GM19043 (cell line): ENCODE measurements at regions not wholly inside any gene's neighbourhood (a gene's known extent, or its start where the extent isn't known, plus 50 kb on each side); places are given as distances from the start of the nearest gene placed in this dataset.
"Not testable (repeated sequence)": the region's sequence is repeated elsewhere in the genome, so short reads cannot be mapped to it uniquely, and the experiment has no call there.

Experiments
- ATAC-seq: cut with Tn5 transposase; IDR thresholded peaks from one replicate; pipeline ENCODE4 v1.9.1; 2021; ENCODE audit warnings: low read depth; ENCODE audit not compliant: unreplicated experiment

DNA sequence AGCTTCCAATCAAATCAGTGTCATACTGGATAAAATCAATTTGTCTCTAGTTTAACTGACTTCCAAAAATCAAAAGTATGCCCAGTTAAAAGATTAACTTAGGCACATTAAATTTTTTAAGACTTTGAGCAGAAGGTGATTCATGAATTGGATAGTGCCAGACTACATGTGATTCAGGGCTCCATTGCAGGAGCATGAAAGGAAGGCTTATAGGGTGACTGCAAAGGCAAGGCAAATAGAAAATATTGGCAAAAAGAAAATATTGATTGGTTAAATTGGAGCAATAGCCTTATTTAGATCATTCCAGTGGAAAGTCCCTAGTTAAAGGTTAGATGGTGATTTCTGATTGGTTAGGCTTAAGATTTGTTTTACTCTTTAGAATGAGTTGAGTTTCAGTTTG lies 223.9 kb upstream of the ERCC4 start:
- no peak for ATAC-seq

DNA sequence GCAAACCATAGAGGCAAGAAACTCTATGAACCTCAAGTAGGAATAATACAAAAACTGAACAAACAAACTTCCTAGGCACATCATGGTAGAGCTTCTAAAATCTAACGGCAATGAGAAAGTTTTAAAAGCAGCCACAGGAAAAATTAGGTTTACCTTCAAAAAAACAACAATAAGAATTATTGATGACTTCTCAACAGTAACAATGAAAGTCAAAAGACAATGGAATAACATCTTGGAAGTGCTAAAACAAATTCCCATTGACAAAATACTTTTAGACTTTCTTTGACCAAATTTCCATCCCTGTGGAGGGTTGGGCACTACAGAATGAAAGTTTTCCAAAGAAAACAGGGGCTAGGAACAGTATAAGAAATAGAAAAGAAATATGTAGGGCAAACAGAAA lies 222.9 kb upstream of the ERCC4 start:
- no peak for ATAC-seq

DNA sequence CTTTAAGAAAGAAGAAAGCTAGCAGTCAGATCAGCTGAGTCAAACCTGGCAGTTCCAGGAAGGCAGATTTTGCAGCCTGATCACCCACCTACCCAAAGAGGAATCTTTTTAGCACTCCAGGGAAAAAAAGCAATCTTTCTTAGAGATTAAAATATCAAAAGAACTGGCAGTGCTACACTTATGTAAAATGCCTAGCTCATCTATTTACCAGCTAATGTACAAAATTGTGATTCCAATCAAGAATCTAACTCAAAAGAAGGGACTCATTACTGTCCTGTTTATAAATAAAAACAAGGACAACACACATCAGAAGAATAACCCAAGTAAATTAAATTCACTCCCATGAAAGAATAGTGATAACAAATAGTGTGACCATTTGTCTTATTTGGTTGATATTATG lies 222.4 kb upstream of the ERCC4 start:
- ATAC-seq: no peak

DNA sequence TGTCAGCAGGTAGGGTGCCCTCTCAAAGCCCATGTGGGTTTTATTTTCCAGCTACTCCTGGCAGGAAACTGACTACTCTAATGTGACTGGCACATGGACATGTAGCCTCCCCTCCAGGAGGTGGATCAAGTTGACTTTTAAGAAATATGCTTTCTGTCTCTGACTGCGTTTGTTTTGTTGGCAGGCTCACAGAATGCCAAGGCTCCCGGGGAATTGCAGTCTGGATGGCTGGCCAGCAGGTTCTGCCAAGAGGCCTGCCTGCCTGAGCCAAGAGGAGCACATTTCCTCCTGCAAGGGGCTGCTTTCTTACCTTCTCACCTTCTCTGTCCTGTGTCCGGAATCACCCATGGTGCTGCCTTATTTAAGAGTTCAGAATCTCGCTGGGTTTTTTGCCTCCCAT lies 217.3 kb upstream of the ERCC4 start:
- ATAC-seq: no peak

DNA sequence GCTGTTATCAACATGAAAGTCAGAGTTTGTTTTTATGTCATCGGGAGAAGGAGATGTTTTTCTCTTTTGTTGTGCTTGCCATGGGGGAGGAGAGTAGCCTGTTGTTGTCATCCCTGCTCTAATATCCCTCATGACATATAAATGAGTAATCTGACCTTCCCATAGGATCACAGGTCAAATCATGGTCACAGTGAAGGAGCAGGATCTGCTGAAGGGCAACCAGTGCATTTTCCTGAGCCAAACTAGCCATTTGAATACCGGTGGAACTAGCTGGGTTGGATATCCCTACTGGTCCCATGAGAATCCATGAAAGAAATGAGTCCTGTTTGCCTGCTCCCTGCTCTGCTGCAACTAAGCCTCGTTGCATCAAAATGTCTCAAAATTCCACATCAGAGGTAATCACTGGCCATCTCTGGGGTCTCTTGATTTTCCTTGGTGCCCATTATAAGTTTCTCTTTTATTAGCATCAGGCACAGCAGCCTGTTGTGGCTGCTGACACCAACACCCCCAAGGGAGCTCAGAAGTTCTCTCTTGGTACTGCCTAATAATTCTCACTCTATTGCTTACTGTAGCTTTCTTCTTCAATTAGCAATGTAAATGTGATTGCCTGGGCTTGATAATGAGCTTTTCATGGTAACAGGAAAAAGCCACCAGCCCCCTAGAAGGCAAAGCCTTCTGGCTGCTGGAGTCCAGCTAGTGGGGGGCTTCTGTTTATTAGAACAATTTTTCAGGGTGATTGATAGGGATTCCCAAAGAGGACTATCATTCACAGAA lies 211.4 kb upstream of the ERCC4 start:
- no peak for ATAC-seq

DNA sequence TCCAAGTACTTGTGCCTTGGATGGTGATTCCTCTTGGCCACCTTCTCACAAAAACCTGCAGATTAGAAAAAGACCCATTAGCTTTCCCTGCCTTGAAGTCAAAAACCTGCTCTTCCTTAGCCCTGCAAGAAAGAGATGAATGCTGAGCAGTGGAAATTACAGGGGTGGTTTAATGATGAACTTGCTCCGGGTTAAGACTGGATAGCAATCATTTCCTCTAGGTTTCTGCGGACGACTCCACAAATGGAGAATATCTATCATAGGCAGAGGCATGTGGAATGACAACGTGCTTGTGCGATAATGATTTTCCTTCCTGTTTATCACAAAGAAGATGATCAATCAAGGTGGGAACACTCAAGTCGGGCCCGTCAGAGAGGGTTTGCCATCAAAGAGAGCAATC lies 201.2 kb upstream of the ERCC4 start:
- no peak for ATAC-seq

DNA sequence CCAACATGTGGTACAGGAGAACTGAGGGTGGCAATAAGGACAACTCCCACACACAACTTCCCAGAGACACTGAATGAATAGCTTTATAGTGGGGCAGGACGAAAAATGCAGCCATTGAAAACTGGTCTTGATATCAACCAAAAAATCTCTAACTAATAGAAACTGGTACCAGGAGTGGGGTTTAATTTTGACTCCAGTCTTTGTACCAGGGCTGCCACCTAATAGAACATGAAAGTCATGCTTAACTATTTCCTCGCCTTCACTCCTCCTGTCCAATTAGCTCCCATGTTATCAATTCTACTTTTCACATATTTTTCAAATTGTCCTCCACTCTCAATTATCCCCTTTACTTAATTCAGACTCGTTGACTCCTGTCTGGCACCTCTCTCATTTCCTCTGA lies 192.0 kb upstream of the ERCC4 start:
- ATAC-seq: no peak

DNA sequence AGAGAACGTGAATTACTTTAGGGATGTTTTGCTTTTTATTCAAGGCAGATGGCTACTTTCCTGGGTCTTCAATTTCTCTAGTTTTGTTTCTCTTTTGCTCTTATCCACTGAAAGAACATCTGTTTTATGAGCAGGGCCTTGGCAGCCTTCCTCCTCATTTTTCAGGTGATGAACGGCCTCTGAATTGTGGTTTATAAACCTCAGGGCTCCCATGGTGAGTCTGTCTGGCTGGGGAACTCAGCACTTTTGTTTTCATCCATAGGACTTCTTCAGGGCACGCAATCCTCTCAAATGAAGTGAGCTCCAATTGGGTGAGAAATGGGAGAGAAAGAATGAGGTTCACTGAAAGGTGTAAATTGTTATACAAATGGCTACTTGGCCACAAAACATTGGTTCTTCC lies 186.4 kb upstream of the ERCC4 start:
- ATAC-seq: no peak

DNA sequence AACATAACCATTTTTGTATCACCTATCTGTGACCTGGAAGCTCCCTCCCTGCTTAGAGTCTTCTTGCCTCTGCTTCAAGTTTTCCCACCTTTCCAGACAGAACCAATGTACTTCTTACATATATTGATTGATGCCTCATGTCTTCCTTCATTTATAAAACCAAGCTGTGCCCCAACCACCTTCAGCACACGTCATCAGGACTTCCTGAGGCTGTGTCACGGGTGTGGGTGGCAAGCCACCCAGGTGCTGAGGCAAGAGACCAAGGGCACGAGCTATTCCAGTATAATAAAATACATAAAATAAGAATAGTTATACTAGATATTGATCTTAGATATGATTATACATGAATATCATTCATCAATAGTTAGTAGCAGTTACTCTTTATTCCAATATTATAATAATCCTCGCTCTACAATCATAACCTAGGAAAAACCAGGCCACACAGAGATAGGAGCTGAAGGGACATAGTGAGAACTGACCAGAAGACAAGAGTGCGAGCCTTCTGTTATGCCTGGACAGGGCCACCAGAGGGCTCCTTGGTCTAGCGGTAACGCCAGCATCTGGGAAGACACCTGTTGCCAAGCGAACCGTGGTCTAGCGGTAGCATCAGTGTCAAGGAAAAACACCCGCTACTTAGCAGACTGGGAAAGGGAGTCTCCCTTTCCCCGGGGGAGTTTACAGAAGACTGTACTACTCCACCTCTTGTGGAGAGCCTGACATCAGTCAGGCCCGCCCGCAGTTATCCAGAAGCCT lies 180.2 kb upstream of the ERCC4 start:
- not testable (repeated sequence) for ATAC-seq

DNA sequence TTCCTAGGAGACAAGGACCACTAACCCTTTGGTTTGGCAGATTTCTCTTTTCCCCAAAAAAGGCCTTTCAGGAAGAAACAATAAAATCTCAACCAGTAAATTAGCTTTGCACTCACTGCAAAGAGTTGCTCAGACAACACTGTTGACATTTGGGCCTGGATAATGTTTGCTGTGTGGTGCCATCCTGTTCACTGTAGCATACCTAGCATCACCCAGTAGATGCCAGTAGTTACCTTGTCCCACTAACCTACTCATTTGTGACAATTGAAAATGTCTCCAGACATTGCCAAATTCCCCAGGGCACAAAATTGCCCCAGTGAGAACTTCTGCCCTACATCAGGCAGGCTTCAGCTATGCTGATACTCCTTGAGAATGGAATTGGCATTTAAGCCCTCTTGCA lies 177.0 kb upstream of the ERCC4 start:
- ATAC-seq: no peak

DNA sequence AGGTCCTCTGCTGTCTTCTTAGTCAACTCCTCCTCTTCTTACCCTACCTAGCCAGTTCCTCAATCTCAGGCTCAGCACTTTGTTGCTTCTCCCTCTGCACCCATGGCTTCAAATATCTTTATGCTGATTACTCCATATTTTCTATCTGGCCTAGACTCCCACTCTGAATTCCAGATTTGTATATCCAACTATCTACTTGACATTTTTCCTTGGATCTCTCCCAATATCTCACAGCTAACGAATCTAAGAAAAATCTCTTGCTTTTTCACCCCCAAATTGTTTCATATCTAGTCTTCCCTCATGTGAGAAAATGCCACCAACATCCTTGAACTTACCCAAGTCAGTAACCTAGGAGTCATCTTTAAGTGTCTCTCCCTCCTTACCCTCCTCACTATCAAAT lies 176.4 kb upstream of the ERCC4 start:
- ATAC-seq: no peak

DNA sequence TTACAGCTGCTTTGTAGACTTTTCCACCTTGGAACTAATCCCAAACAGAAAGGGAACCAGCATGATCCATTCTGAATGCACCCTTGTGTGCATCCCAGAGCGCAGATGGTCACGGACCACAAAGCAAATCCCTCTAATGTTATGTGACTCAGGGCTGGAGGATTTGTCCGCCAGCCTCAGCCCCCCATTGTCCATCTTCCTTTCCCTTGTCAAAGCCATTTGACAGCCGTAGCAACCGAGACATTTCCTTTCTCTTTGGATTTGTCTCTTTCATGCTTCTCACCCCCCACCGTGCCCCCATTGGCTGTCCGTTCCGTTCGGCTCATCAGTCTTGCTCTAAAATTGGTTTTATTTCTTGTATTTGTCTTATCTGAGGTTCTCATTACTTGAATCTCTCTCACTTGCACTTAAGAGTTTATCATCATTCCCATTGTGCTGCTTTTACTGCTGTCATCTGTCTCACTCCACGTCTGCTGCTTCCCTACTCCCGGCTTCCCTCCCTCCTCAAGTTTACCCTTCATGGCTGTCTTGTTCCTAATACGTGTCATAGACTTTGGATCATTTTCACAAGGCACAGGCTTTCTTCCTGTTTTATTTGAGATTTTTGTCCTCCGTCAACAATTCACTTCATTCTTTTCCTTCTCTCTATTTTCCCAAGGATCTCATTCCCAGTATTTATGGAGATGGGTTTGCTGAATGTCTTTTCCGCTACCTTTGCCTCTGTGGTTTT lies 163.4 kb upstream of the ERCC4 start:
- no peak for ATAC-seq

DNA sequence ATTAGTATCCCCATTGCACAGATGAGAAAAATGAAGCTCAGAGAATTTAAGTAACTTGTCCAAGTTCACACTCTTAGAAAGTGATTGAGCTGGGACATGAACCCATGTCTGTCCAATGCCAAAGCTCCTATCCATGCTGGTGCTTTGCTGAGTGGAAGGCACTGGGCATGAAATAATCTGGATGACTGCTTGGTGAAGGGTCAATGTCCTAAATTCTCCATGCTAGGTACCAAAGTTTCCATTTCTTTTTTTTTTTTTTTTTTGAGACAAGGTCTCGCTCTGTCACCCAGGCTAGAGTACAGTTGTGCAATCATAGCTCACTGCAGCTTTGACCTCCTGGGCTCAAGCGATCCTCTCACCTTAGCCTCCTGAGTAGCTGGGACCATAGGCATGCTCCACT lies 153.6 kb upstream of the ERCC4 start:
- no peak for ATAC-seq

DNA sequence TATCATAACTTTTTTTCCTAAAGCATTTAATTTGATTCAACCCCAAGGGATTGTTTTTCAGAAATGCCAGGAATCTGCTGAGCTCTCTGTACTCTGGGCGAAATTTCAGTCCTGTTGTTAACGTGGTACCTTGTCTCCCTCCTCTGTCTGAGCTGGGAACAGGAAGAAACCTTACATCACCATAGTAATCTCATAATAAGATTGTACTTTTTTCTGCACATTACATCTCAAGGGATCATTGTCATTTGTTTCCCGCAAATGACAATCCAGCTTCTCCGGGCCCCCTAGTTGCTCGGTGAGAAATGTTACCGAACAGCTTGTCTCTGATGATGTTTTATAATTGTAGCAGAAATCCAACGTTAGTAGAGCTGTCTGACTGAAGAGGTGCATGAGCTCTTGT lies 152.7 kb upstream of the ERCC4 start:
- ATAC-seq: no peak

DNA sequence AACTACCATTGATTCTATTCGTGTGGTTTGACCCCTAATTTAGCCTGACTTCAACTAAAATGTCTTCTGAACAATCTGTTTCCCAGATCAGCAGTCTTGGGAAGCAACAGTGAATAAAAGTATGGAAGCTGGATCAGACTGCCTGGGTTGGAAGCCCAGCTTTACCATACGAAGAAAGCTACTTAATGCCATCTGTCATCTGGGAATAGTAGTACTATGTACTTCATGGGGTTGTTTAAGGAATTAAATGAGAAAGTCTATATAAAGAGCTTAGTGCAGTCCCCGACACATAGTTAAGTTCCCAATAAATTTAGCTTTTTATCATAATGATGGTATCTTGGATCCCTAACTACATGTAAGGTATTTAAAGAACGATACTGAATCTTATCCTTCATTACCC lies 151.5 kb upstream of the ERCC4 start:
- ATAC-seq: no peak

DNA sequence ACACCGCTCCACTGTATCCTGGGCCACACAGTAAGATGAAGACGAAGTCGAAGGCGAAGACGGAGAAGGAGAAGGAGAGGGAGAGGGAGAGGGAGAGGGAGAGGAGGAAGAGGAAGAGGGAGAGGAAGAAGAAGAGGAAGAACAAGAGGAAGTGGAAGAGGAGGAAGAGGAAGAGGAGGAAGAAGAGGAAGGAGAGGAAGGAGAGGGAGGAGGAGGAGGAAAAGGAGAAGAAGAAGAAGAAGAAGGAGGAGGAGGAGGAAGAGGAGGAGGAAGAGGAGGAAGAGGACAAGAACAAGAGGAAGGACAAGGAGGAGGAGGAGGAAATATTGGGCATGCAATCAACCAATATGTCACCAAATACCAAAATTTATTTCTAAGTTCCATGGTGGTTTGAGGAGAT lies 149.5 kb upstream of the ERCC4 start:
- no peak for ATAC-seq

DNA sequence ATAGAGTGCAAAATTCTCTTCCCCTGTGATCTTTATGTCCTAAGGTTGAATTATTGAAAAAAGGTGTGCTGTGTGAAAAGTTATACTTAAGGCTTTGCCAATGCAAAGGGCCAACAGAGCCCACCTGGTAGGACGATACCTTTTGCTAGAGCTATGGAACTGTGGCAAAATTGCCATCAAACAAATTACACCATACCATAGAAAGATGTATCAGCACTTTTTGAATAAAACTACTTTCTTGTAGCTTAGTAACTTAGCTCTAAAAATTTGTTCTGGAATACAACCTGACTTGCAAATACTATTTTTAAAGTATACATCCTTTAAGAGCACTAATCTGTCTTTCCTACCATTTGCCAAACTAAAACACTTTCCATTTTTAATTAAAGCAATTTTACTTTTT lies 147.2 kb upstream of the ERCC4 start:
- no peak for ATAC-seq

DNA sequence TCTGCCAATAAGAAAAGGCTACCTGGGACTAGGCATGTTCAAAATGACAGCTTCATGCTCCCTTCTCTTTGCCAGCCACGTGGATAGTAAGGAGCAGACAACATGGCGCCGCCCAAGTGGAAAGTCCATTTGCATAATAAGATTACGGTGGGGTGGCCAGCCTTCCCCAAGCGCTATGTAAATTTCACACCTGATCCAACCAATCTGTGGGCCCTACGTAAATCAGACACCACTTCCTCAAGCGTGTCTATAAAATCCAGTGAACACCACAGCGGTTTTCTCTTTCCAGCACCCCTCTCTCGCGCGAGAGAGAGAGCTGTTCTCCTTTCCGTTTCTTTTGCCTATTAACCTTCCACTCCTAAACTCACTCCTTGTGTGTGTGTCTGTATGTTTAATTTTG lies 140.3 kb upstream of the ERCC4 start:
- ATAC-seq: no peak

DNA sequence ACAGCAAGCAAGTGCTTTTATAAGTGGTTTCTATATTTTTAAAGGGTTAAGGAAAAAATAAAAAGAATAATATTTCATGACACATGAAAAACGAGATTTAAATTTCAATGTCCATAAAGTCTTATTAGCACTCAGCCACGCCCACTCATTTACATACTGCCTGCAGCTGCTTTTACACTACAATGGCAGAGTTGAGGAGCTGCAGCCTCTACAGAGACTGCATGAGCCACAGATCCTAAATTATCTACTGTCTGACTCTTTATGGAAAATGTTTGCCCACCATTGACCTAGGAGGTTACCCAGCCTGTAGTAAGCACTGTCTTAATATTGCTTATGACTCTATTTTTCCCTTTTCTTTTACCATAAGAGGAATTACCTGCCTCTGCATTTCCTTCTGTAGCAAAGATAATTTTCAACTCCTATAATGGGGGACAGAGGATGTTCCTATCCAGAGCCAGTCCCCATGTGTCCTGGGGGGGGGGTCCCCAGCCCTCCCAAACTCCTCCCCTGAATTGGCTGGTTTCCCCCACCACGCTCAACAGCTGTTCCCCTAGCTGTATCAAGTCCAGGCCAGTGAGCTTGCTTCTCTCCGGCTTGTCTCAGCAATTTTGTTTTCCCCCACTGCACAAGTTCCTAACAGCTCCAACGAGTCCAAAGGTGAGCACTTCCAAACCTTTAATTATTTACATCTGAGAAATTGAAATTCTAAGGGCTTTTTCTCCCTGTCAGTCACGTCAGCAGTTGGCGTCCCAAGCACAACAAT lies 139.4 kb upstream of the ERCC4 start:
- no peak for ATAC-seq

DNA sequence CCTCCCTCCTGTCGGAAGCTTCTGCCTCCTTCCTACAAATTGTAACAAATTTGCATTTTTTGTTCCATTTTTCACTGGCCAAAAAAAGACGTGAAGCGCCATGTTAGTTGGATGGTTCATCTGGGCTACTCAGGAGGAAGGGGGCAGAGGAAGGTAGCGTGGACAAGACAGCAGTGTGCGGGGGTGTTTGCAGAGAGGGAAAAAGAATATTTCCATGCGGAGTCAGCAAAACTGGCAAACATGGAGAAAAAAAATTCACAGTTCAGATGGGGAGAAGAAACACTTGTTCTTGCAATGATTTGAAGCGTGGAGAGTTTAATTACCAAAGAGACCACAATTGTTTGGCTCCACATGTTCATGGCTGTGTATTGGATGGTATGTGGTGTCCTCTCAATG lies 138.8 kb upstream of the ERCC4 start:
- ATAC-seq: no peak
